GM19452 (cell line): ENCODE measurements at regions not wholly inside any gene's neighbourhood (a gene's known extent, or its start where the extent isn't known, plus 50 kb on each side); places are given as distances from the start of the nearest gene placed in this dataset.
"Not testable (repeated sequence)": the region's sequence is repeated elsewhere in the genome, so short reads cannot be mapped to it uniquely, and the experiment has no call there.

ENCODE experiments used
- ATAC-seq: cut with Tn5 transposase; IDR thresholded peaks from one replicate; pipeline ENCODE4 v1.9.1; 2021; ENCODE audit not compliant: unreplicated experiment

DNA sequence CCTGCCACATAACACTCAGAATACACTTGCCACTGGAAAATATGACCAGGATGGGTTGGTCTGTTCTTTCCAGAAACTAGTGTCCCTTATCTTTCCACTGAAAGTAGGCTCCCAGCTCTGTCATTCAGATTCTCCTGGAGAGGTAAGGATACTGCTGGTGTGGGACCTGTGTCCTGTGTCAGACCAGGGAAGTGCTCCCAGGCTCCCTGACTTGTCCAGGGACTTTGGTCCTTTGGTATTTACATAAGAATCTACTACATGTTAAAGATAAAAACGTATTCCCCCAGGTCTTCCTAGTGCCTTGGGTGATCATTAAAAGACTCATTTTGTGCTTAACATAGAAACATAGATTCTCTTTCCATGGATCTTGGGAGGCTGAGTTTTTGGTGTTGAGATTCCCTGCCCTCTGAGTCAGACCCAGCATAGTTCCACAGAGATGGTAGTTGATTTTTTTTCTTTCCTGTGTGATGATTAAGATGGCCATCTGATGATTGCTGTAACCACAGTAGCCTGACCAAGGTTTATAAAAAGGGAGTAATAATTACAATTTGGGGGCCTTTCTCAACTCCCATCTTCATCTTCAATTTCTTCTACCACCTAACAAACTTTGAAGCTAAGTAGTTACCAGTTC, 159.8 kb upstream of the JADE1 start:
- no peak for ATAC-seq

GRCh38 chr4:128649161-128649560, 160.3 kb upstream of the JADE1 start:
- ATAC-seq, result no peak

- no peak for ATAC-seq
Observed at GRCh38 chr4:128648021-128648420, 161.5 kb upstream of the JADE1 start.

DNA sequence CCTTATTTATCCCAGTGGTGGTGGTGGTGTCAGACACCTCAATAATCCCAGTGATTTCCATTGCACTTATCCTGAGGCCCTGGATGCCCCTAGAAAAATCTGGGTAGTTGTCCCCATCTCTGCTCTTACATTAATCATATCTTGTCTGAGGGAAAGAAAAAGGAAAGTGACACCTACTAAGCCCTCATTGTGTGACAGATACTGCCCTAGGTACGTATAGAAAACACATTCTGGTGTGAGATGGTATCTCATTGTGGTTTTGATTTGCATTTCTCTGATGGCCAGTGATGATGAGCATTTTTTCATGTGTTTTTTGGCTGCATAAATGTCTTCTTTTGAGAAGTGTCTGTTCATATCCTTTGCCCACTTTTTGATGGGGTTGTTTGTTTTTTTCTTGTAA, 162.6 kb upstream of the JADE1 start:
- peak; percentile 86 for ATAC-seq

DNA sequence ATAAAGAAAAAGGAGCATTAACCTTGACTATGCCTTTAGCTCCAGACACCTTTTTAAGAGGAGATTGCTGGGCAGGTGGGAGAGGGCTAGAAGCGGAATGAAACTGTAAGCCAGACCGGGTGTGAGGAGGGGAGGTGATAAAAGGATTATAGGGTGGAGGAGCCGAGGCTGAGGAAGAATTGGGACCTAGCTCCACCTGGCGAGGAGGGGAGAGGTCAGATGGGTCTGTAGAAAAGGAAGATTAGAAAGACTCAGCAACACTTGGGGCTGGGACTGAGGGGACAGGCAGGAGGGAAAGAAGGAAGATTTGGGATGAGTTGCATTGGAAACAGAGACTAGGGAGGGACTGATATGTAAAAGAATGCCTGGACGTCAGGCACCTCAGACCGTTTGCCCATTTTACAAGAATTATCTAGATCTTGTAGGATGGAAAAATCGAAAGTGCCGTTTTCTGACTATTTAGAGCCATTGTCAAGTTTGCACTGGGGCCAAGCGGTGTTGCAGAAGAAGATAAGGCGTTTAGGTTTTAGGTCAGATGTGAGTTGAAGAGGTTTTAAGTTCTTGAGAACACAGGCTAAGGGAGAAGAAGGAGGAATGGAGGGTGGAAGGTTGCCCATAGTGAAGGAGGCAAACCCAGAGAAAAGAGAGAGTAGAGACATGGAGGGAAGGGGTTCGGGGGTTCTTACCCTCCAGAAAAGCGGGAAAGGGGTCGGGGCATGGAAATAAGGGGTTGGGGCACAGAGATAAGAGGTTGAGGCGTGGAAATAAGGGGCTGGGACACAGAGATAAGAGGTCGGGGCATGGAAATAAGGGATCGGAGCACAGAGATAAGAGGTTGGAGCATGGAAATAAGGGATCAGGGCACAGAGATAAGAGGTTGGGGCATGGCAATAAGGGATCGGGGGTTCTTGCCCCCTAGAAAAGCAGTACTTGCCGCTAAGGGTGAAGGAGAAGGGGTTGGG, 164.5 kb upstream of the JADE1 start:
- not testable (repeated sequence) for ATAC-seq

DNA sequence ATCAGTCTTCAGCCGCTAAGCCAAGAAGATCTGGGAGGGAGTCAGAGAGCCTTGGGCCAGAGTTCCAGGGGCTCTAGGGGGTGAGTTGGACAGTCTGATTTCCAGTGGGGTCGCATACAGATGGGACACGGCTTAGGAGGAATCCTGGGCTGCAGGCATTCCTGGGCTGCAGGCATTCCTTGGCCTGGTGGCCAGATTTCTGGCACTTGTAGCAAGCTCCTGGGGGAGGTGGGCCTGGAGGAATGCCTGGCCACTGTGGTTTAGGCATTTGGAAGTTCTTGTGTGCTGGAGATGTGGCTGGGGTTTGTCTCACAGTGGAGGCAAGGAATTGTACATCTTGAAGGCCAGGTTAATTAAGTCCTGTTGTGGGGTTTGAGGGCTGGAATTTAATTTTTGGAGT, 165.4 kb upstream of the JADE1 start:
- ATAC-seq, result not testable (repeated sequence)

DNA sequence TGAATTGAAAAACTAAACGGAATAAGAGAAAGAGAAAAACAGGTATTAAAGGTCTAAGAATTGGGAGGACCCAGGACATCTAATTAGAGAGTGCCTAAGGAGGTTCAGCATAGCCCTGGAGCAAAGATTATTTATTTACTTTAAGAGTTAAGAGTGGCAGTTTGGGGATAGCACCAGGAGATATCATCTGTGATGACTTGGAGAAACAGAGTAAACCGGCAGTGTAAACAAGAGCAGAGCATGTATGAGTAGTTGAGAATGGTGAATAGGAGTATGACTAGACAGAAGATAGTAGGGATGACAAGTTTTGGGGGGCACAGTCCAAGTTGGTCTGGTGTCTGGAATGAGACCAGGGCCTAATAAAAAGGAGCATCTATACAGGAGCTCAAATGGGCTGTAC, 167.9 kb upstream of the JADE1 start:
- ATAC-seq, result not testable (repeated sequence)

DNA sequence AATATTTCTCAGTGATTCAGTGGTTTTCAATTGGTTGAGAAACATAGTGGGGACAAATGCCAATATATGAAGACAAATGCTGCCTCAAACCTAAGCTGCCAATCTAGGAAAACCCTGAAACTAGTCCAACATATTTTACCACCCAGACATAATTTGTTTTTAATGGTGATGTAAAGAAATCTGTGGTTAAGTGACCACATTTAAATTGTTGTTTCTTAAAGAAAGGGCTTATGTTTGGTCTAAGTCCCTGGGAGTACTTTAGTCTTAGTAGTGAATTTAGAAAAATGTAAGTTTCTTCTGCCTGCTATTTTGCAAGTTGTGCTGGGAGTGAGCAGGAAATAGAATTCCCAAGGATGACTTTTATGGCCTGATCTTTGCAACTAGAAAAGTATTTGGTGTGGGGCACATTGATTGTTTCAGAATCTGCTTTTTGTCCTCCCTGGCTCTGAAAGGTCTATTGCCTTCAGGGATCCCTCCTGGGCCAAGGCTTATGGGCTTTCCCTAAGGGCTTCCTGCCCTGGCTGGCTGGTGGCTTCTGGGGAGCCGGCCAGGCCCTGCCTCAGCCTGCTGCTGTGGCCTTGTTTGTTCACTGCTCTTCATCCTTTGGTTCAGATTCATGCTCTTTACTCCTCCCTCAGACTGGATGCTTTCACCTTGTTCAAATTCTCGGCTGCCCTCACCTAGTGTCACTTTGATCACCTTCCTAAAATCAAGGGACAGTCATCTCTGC, 169.8 kb upstream of the JADE1 start:
- ATAC-seq, result no peak

DNA sequence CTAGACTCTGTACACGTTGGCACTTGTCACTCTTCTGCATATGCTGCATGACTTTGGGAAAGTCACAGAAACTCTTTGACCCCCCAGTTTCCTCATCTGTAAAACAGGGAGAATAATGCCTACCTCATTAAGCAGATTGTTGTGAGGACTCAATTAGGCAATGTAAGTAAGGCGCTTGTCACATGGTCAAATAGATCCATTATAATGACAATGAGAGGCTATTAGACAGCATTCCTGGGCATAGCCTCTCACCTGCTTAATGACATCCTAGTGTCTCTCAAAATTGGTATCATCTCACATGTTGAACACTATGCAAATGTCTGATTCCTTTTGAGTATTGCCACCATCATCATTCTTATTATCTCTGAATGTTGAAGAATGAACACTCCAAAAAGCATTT, 172.6 kb upstream of the JADE1 start:
- no peak for ATAC-seq

GRCh38 chr4:128635955-128636560, 173.4 kb upstream of the JADE1 start:
- ATAC-seq, result no peak

DNA sequence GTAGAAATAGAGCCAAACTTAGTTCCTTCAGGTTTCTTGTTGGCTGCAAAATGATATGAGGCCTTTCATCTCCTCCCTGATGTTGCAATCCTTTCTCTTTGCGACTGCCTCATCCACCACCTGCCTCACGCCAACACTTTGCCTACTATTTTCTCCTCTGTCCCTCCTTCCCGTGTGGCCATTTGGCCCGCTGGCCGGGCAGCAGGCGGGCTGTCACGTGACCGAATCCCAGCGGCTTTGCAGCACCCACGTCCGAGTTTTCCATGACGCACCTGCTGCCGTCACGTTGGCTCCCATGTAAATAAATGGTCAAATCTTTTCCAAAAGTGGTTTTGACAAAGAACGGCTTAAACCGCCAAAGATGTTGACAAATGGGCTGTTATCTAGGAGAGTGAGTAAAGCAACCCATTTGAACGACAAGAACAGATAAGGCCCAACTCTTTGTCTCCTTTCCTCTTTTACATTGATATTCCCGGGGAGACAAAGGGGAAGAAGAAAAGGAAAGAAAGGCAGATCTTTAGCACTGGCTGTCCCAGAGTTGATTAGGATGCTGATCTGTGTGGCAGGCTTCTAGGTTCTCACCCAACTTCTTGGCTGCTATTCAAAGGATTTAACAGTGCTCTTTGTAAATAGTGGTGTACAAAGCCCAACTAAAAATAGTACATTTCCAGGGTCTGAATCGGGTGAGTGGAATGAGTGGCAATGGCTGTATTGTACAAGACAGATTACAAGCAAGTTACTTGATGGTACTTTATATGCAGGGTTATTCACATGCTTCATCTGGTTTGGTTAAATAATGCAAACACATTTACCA, 174.2 kb upstream of the JADE1 start:
- ATAC-seq, result no peak

GRCh38 chr4:128633067-128633466, 176.4 kb upstream of the JADE1 start:
- no peak for ATAC-seq

GRCh38 chr4:128630871-128631270, 178.6 kb upstream of the JADE1 start:
- no peak for ATAC-seq

- no peak for ATAC-seq
Observed at GRCh38 chr4:128623508-128624215, 185.8 kb upstream of the JADE1 start.

DNA sequence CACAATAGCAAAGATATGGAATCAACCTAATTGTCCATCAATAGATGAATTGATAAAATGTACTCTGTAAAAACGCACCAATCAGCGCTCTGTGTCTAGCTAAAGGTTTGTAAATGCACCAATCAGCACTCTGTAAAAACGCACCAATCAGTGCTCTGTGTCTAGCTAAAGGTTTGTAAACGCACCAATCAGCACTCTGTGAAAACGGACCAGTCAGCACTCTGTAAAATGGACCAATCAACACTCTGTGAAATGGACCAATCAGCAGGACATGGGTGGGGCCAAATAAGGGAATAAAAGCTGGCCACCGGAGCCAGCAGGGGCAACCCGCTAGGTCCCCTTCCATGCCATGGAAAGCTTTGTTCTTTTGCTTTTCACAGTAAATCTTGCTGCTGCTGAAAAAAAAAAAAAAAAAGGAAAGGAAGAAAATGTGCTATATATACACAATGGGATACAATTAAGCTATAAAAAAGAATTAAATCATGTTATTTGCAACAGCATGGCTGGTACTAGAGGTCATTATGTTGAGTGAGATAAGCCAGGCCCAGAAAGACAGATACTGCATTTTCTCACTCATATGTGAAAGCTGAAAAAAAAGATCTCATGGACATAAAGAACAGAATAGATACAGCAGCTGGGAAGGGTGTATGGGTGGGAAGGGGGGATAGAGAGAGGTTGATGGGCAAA, 189.1 kb upstream of the JADE1 start:
- ATAC-seq, result not testable (repeated sequence)

DNA sequence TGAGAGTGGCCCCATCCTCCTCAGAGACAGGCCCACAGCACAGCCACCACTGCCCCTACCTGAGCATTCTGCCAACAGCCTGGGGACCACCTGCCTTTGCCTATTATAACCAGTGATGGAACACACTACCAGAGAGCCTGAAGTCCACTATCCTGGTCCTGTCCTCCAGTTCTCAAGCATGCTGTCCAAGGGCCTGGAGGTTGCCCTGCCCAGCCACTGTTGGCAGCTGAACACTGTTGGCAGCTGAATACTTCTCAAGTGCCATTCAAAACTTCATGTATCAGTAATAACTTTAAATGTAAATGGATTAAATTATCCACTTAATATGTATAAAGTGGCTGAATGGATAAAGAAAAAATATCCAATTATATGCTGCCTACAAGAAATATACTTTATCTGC, 194.3 kb upstream of the JADE1 start:
- ATAC-seq, result no peak

DNA sequence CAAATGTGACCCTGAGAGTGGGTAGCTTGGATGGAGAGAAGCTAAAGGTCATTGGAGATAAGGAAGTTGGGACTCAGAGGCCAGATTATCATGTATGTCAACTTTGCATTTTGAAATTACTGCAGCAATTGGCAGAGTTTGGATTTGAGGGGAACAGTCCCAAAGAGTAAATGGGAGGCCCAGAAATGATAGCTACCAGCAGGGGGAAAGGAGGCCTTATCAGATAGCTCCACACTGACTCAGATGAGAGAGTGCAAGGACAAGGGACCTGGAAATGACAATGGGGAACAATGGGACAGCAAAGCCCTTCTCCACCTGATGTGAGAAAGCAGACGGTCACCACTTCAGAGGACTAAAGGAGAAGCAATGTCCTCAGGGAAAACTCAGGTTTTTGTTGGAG, 201.5 kb upstream of the JADE1 start:
- ATAC-seq, result no peak

DNA sequence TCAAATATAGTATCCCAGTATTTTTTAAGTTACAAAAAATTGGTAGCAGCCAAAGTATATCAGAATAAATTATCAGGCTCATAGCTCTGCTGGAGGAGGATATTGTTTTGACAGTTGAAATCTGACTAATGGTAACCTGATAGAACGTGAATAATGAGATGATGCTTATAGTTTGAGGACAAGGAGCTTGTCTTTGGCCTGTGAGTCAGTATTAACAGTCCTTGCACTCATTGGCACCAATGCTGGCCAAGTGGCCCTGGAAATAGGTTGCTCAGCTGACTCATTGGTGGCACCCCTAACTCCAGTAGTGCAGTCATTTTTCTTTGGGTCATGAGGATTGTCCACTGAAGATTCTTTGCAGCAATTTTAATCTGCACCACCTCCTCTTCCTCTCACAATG, 203.3 kb upstream of the JADE1 start:
- ATAC-seq, result no peak

DNA sequence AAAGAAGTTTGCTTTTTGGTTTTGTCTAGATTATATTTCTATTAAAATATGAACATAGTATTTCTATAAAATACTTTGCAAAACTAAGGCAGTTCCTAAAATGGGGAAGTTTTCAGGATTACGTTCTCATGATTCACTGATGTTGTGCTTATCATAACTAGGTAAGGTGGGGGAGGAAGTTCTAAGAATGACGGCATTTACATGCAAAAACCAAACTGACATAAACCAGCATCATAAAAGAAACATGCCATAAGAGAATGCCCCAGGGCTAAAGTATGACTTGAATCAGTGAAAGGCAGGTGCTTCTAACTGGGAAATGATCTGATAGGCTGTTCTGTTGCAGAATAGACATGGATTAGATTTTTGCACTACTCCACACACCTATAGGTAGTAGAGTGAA, 204.7 kb upstream of the JADE1 start:
- ATAC-seq, result no peak
